D341Med (cell line): ENCODE measurements at regions not wholly inside any gene's neighbourhood (a gene's known extent, or its start where the extent isn't known, plus 50 kb on each side); places are given as distances from the start of the nearest gene placed in this dataset.

ENCODE experiments used
- DNase-seq: peaks from one replicate; pipeline ENCODE4 v3.0.0; 2012; ENCODE audit warnings: low spot score

- DNase-seq, result no peak
These were observed 234.7 kb upstream of the CSF3R start for GRCh38 chr1:36717431-36717830.

- DNase-seq, result no peak
These were observed 233.1 kb upstream of the CSF3R start for GRCh38 chr1:36715797-36716196.

- no peak for DNase-seq
These were observed 231.6 kb upstream of the CSF3R start for GRCh38 chr1:36714301-36714700.

- no peak for DNase-seq
These were observed 228.8 kb upstream of the CSF3R start for GRCh38 chr1:36711480-36711879.

GRCh38 chr1:36710951-36711350 lies 228.2 kb upstream of the CSF3R start:
- no peak for DNase-seq

- DNase-seq, result peak; percentile 82
These were observed 227.3 kb upstream of the CSF3R start for GRCh38 chr1:36709869-36710481.

- DNase-seq, result no peak
These were observed 225.9 kb upstream of the CSF3R start for GRCh38 chr1:36708587-36708986.

GRCh38 chr1:36707221-36707620 lies 224.5 kb upstream of the CSF3R start:
- no peak for DNase-seq

- no peak for DNase-seq
These were observed 223.7 kb upstream of the CSF3R start for GRCh38 chr1:36706416-36706815.

GRCh38 chr1:36705629-36706028 lies 222.9 kb upstream of the CSF3R start:
- DNase-seq, result no peak

- peak; percentile 91 for DNase-seq
These were observed 221.0 kb upstream of the CSF3R start for GRCh38 chr1:36703526-36704208.

GRCh38 chr1:36702963-36703362 lies 220.2 kb upstream of the CSF3R start:
- no peak for DNase-seq

GRCh38 chr1:36699113-36699911 lies 216.6 kb upstream of the CSF3R start:
- no peak for DNase-seq

GRCh38 chr1:36697836-36698605 lies 215.3 kb upstream of the CSF3R start:
- DNase-seq, result no peak

GRCh38 chr1:36696261-36696940 lies 213.7 kb upstream of the CSF3R start:
- DNase-seq, result no peak

GRCh38 chr1:36693603-36694002 lies 210.9 kb upstream of the CSF3R start:
- DNase-seq, result no peak

GRCh38 chr1:36693161-36693525 lies 210.4 kb upstream of the CSF3R start:
- DNase-seq, result no peak

- DNase-seq, result no peak
These were observed 209.9 kb upstream of the CSF3R start for GRCh38 chr1:36692465-36693160.

- DNase-seq, result no peak
These were observed 208.7 kb upstream of the CSF3R start for GRCh38 chr1:36691374-36691773.

- DNase-seq, result no peak
These were observed 207.3 kb upstream of the CSF3R start for GRCh38 chr1:36689992-36690391.

GRCh38 chr1:36687312-36687711 lies 204.6 kb upstream of the CSF3R start:
- DNase-seq, result no peak
